ENCODE measurements at regions not wholly inside any gene's neighbourhood (a gene's known extent, or its start where the extent isn't known, plus 50 kb on each side); places are given as distances from the start of the nearest gene placed in this dataset.
"Not testable (repeated sequence)": the region's sequence is repeated elsewhere in the genome, so short reads cannot be mapped to it uniquely, and the experiment has no call there.

DNA sequence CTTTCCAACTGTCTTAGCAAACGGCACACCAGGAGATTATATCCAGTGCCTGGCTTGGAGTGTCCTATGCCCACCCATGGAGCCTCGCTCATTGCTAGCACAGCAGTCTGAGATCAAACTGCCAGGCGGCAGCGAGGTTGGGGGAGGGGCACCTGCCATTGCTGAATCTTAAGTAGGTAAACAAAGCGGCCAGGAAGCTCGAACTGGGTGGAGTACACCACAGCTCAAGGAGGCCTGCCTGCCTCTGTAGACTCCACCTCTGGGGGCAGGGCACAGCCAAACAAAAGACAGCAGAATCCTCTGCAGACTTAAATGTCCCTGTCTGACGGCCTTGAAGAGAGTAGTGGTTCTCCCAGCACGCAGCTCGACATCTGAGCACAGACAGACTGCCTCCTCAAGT is 325.0 kb downstream of the TRIM36 start:
- H3K27ac Mint-ChIP-seq; H3K36me3 Mint-ChIP-seq (ENCODE audit: low read depth); DNase-seq (ENCODE audit: low spot score); H3K27me3 Mint-ChIP-seq (ENCODE audit: insufficient read depth); H3K4me3 Mint-ChIP-seq; intact Hi-C loops (cut with micrococcal nuclease); H3K9me3 Mint-ChIP-seq; H3K4me1 Mint-ChIP-seq (ENCODE audit: low read depth): not testable (repeated sequence)

GRCh38 chr5:114839360-114839759 is 330.3 kb downstream of the TRIM36 start:
- intact Hi-C loops (cut with micrococcal nuclease) = no loop called here
- Mint-ChIP-seq H3K9me3 (peaks cover 8% of the 10 kb centered on the region), H3K4me1 (ENCODE audit: low read depth) (no peaks in the 10 kb centered on the region), H3K36me3 (ENCODE audit: low read depth) (no peaks in the 10 kb centered on the region), H3K27ac (no peak overlapping the region), H3K4me3 (no peak overlapping the region), H3K27me3 (ENCODE audit: insufficient read depth) (no peaks in the 10 kb centered on the region)
- no peak for DNase-seq (ENCODE audit: low spot score)

DNA sequence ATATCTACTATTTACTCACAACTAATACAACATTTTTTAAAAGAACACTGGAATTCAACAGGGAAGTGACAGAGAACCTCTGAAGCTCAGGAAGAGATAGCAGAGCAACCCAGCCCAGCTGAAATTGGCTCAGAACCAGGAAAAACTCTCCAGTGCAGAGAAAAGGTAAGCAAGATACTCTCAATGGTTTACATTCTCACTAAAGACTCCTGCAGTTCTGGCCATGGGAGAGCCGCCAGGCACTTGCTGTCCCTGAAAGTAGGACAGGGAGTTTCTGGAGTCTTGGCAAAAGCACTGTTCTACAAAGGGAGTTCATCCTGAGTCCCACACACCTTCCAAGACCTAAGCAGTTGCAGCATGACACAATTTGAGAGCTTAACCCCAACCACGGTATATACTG is 330.8 kb downstream of the TRIM36 start:
- no peak for DNase-seq (ENCODE audit: low spot score)
- H3K36me3 Mint-ChIP-seq (ENCODE audit: low read depth) = no peaks in the 10 kb centered on the region
- no peak overlapping the region for H3K27ac Mint-ChIP-seq
- peaks cover 8% of the 10 kb centered on the region for H3K9me3 Mint-ChIP-seq
- no peaks in the 10 kb centered on the region for H3K4me1 Mint-ChIP-seq (ENCODE audit: low read depth)
- no peaks in the 10 kb centered on the region for H3K27me3 Mint-ChIP-seq (ENCODE audit: insufficient read depth)
- no peak overlapping the region for H3K4me3 Mint-ChIP-seq
- intact Hi-C loops (cut with micrococcal nuclease) = no loop called here

- Mint-ChIP-seq H3K27me3 (ENCODE audit: insufficient read depth) (no peaks in the 10 kb centered on the region), H3K27ac (no peak overlapping the region)
These were observed 339.6 kb downstream of the TRIM36 start for GRCh38 chr5:114830114-114830513.

DNA sequence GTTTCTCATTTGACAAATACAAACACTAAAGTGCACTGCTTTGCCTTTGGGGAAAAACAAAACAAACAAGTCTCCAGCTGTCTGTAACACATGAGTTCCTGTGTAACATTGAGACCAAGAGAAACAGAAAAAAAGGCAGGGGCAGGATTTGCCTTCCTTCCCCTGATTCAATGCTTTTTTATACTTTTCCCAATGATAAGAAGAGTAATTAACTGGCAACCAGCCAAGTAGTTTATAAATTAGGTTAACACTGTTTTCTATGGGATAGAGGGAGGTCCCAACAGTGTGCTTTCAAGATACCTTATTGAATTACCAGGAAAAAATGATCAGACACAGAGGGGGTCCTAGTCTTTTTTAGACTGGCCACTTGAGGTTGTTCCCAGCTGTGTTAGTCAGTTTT is 346.8 kb downstream of the TRIM36 start:
- H3K4me1 Mint-ChIP-seq (ENCODE audit: low read depth) = no peaks in the 10 kb centered on the region
- H3K27me3 Mint-ChIP-seq (ENCODE audit: insufficient read depth) = no peaks in the 10 kb centered on the region
- peaks cover 15% of the 10 kb centered on the region for H3K9me3 Mint-ChIP-seq
- no peak overlapping the region for H3K4me3 Mint-ChIP-seq
- no peak for DNase-seq (ENCODE audit: low spot score)
- intact Hi-C loops (cut with micrococcal nuclease) = no loop called here
- H3K27ac Mint-ChIP-seq = no peak overlapping the region
- no peaks in the 10 kb centered on the region for H3K36me3 Mint-ChIP-seq (ENCODE audit: low read depth)

More at GRCh38 chr5:114830114-114830513, 339.6 kb downstream of the TRIM36 start:
- Mint-ChIP-seq H3K9me3 (peaks cover 8% of the 10 kb centered on the region), H3K4me3 (no peak overlapping the region), H3K4me1 (ENCODE audit: low read depth) (no peaks in the 10 kb centered on the region), H3K36me3 (ENCODE audit: low read depth) (no peaks in the 10 kb centered on the region)
- no peak for DNase-seq (ENCODE audit: low spot score)
- intact Hi-C loops (cut with micrococcal nuclease) = no loop called here

DNA sequence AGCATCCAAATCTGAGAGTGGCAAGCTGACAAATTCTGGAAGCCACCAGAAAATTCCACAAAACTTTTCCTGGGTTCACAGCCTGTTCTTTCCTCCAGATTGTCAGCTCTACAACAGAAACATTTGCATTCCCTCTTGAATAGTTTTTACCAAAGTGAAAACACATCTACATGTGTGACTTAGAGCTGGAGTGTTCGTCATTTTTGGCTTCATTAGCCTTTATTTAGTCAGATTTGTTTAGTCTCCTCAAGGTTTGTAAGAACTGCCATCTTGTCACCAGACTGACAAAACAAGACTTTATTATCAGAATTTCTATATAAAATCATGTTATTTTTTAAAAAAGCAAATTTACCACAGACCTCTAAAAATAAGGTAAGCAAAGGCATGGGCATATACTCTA is 347.3 kb downstream of the TRIM36 start:
- intact Hi-C loops (cut with micrococcal nuclease) = no loop called here
- H3K36me3 Mint-ChIP-seq (ENCODE audit: low read depth) = no peaks in the 10 kb centered on the region
- no peak overlapping the region for H3K27ac Mint-ChIP-seq

DNA sequence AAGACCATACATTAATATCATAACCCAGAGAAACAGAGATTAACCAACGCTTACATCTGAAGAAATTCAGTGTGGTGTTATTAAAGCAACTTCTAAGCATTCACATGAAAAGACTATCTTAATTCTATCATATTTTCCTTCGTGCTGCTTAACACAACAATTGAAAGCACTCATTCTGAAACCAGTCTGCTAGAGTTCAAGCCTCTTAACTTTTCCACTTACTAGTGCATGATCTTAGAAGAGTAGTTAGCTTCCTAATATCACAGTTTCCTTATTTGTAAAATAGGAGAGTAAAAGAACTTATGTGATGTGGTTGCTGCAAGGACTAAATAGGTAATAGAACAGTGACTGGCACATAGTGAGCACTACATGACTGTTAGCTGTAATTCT is 379.3 kb downstream of the TRIM36 start:
- Mint-ChIP-seq H3K4me1 (ENCODE audit: low read depth) (no peaks in the 10 kb centered on the region), H3K27me3 (ENCODE audit: insufficient read depth) (no peaks in the 10 kb centered on the region)
- no peak for DNase-seq (ENCODE audit: low spot score)

More for the DNA sequence above, 347.3 kb downstream of the TRIM36 start:
- Mint-ChIP-seq H3K4me3 (no peak overlapping the region), H3K9me3 (peaks cover 15% of the 10 kb centered on the region), H3K4me1 (ENCODE audit: low read depth) (no peaks in the 10 kb centered on the region), H3K27me3 (ENCODE audit: insufficient read depth) (no peaks in the 10 kb centered on the region)
- no peak for DNase-seq (ENCODE audit: low spot score)

GRCh38 chr5:114789773-114790402 is 379.8 kb downstream of the TRIM36 start:
- Mint-ChIP-seq H3K9me3 (no peaks in the 10 kb centered on the region), H3K27ac (no peak overlapping the region), H3K36me3 (ENCODE audit: low read depth) (no peaks in the 10 kb centered on the region), H3K4me1 (ENCODE audit: low read depth) (no peaks in the 10 kb centered on the region), H3K27me3 (ENCODE audit: insufficient read depth) (no peaks in the 10 kb centered on the region), H3K4me3 (no peak overlapping the region)
- no peak for DNase-seq (ENCODE audit: low spot score)
- intact Hi-C loops (cut with micrococcal nuclease) = loop anchor here (5.0 kb wide), 1 partner anchor 1113 kb away; no protein-coding TSS in a partner anchor

More for the DNA sequence above, 379.3 kb downstream of the TRIM36 start:
- H3K9me3 Mint-ChIP-seq = no peaks in the 10 kb centered on the region
- no peaks in the 10 kb centered on the region for H3K36me3 Mint-ChIP-seq (ENCODE audit: low read depth)
- no peak overlapping the region for H3K27ac Mint-ChIP-seq
- intact Hi-C loops (cut with micrococcal nuclease) = loop anchor here (5.0 kb wide), 1 partner anchor 1113 kb away; no protein-coding TSS in a partner anchor
- no peak overlapping the region for H3K4me3 Mint-ChIP-seq

GRCh38 chr5:114782869-114783268 is 386.8 kb downstream of the TRIM36 start:
- H3K27me3 Mint-ChIP-seq (ENCODE audit: insufficient read depth) = no peaks in the 10 kb centered on the region

DNA sequence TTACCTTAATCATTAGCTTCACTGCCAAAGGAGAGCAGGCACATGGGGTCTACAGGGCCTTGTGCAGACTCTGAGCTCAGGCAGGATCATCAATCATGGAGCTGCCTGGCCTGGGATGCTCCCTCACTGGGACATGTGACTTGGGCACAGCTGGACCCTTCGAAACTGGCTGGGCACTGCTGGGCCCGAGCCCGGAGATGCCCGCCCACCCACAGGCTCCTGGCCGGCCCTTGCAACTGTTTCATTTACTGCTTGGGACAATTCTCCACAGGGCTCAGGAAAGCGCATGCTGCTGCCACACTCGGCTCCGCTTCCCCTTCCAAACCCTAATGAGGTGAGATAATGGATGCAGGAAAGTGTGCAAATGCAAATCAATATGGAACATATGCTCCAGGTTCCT is 387.5 kb downstream of the TRIM36 start:
- H3K36me3 Mint-ChIP-seq (ENCODE audit: low read depth) = no peaks in the 10 kb centered on the region
- H3K4me1 Mint-ChIP-seq (ENCODE audit: low read depth) = no peaks in the 10 kb centered on the region
- H3K4me3 Mint-ChIP-seq = no peak overlapping the region
- intact Hi-C loops (cut with micrococcal nuclease) = no loop called here
- peaks cover 3% of the 10 kb centered on the region for H3K9me3 Mint-ChIP-seq
- DNase-seq (ENCODE audit: low spot score) = no peak
- H3K27ac Mint-ChIP-seq = no peak overlapping the region
- no peaks in the 10 kb centered on the region for H3K27me3 Mint-ChIP-seq (ENCODE audit: insufficient read depth)

More at GRCh38 chr5:114782869-114783268, 386.8 kb downstream of the TRIM36 start:
- DNase-seq (ENCODE audit: low spot score) = no peak
- intact Hi-C loops (cut with micrococcal nuclease) = no loop called here
- H3K4me3 Mint-ChIP-seq = no peak overlapping the region
- H3K9me3 Mint-ChIP-seq = peaks cover 3% of the 10 kb centered on the region
- H3K27ac Mint-ChIP-seq = no peak overlapping the region
- no peaks in the 10 kb centered on the region for H3K4me1 Mint-ChIP-seq (ENCODE audit: low read depth)
- H3K36me3 Mint-ChIP-seq (ENCODE audit: low read depth) = no peaks in the 10 kb centered on the region

- no peak overlapping the region for H3K27ac Mint-ChIP-seq
- no peak overlapping the region for H3K4me3 Mint-ChIP-seq
- no peaks in the 10 kb centered on the region for H3K36me3 Mint-ChIP-seq (ENCODE audit: low read depth)
- no peak for DNase-seq (ENCODE audit: low spot score)
- intact Hi-C loops (cut with micrococcal nuclease) = no loop called here
- no peaks in the 10 kb centered on the region for H3K4me1 Mint-ChIP-seq (ENCODE audit: low read depth)
- no peaks in the 10 kb centered on the region for H3K27me3 Mint-ChIP-seq (ENCODE audit: insufficient read depth)
- H3K9me3 Mint-ChIP-seq = peaks cover 3% of the 10 kb centered on the region
These were observed 389.4 kb downstream of the TRIM36 start for GRCh38 chr5:114780290-114780689.

GRCh38 chr5:114744406-114744805 is 382.5 kb downstream of the KCNN2 start:
- Mint-ChIP-seq H3K27ac (no peak overlapping the region), H3K27me3 (ENCODE audit: insufficient read depth) (no peaks in the 10 kb centered on the region), H3K36me3 (ENCODE audit: low read depth) (no peaks in the 10 kb centered on the region), H3K4me1 (ENCODE audit: low read depth) (no peaks in the 10 kb centered on the region), H3K9me3 (no peaks in the 10 kb centered on the region), H3K4me3 (no peak overlapping the region)
- intact Hi-C loops (cut with micrococcal nuclease) = no loop called here
- DNase-seq (ENCODE audit: low spot score) = no peak

GRCh38 chr5:114734238-114734637 is 372.4 kb downstream of the KCNN2 start:
- no peak overlapping the region for H3K27ac Mint-ChIP-seq
- no peak overlapping the region for H3K4me3 Mint-ChIP-seq

DNA sequence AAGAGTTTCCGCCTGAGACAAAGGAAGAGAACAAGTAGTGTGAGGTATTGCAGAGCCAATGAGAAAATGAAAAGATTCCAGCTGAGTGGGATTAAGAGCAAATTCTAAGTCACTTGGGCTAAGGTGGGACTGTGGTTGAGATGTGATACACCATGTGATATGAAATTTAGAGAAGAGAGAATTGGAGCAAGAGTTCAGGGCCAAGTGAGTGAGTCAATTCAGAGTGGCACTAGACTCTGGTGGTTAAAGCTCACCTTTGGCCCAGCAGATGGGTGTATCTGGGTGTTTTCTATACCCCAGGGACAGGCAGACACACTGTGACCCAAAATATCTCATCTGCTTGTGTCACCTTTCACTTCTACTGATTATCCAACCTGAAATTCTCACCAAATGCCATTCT is 368.1 kb downstream of the KCNN2 start:
- no peak for DNase-seq (ENCODE audit: low spot score)
- Mint-ChIP-seq H3K27me3 (ENCODE audit: insufficient read depth) (peaks cover 2% of the 10 kb centered on the region), H3K27ac (no peak overlapping the region), H3K4me1 (ENCODE audit: low read depth) (no peaks in the 10 kb centered on the region), H3K4me3 (no peak overlapping the region), H3K9me3 (peaks cover 4% of the 10 kb centered on the region), H3K36me3 (ENCODE audit: low read depth) (no peaks in the 10 kb centered on the region)
- intact Hi-C loops (cut with micrococcal nuclease) = no loop called here

More at GRCh38 chr5:114734238-114734637, 372.4 kb downstream of the KCNN2 start:
- H3K4me1 Mint-ChIP-seq (ENCODE audit: low read depth) = no peaks in the 10 kb centered on the region
- DNase-seq (ENCODE audit: low spot score) = no peak
- H3K9me3 Mint-ChIP-seq = peaks cover 4% of the 10 kb centered on the region
- intact Hi-C loops (cut with micrococcal nuclease) = no loop called here
- H3K36me3 Mint-ChIP-seq (ENCODE audit: low read depth) = no peaks in the 10 kb centered on the region
- H3K27me3 Mint-ChIP-seq (ENCODE audit: insufficient read depth) = peaks cover 2% of the 10 kb centered on the region
